ENCODE measurements at regions not wholly inside any gene's neighbourhood (a gene's known extent, or its start where the extent isn't known, plus 50 kb on each side); places are given as distances from the start of the nearest gene placed in this dataset.

DNA sequence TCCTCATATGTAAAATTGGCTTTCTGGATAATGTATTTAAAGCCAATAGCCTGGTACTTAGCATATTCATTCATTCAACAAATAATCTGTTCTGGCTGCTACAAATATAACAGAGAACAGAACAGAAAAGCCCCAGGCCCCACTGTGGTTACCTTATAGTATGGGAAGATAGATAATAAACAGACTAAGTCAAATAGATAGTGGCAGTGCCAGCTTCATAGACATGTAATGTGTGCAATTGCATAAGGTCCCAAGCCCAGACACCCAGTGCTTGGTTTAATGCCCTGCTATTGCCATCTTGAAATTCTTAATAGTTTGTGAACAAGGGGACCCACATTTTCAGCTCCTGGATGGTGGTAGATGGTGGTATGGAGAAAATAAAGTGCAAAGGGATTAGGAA is 320.2 kb upstream of the USP15 start:
- TF ChIP-seq, protein P1, sequence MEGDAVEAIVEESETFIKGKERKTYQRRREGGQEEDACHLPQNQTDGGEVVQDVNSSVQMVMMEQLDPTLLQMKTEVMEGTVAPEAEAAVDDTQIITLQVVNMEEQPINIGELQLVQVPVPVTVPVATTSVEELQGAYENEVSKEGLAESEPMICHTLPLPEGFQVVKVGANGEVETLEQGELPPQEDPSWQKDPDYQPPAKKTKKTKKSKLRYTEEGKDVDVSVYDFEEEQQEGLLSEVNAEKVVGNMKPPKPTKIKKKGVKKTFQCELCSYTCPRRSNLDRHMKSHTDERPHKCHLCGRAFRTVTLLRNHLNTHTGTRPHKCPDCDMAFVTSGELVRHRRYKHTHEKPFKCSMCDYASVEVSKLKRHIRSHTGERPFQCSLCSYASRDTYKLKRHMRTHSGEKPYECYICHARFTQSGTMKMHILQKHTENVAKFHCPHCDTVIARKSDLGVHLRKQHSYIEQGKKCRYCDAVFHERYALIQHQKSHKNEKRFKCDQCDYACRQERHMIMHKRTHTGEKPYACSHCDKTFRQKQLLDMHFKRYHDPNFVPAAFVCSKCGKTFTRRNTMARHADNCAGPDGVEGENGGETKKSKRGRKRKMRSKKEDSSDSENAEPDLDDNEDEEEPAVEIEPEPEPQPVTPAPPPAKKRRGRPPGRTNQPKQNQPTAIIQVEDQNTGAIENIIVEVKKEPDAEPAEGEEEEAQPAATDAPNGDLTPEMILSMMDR (conservative IDR thresholded peaks at IDR 0.05; ENCODE audit: low read length) = no peak
- no peak overlapping the region for H3K4me3 ChIP-seq (ENCODE audit: low read length)
- no peak for DNase-seq (ENCODE audit: low read depth)

DNA sequence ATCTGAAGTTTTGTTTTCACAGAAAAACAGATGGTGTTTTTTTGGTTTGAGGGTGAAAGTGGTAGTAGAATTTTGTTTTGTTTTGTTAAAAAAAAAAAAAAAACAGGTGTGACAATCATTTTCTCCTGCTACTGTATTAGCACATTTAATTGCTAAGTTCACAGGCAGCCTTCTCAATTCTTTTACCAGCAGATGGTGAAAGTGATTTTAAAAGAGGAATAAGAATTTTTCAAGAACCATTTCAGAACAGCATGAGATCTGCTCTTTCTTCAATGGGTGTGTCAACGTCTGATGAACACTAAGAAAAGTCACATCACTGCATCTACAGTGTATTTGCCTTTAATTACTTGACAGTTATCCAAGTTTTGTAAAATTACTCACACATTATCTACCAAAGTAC is 303.7 kb upstream of the USP15 start:
- DNase-seq (ENCODE audit: low read depth) = no peak
- no peak overlapping the region for H3K4me3 ChIP-seq (ENCODE audit: low read length)
- TF ChIP-seq, protein P1 (conservative IDR thresholded peaks at IDR 0.05; ENCODE audit: low read length) = no peak

DNA sequence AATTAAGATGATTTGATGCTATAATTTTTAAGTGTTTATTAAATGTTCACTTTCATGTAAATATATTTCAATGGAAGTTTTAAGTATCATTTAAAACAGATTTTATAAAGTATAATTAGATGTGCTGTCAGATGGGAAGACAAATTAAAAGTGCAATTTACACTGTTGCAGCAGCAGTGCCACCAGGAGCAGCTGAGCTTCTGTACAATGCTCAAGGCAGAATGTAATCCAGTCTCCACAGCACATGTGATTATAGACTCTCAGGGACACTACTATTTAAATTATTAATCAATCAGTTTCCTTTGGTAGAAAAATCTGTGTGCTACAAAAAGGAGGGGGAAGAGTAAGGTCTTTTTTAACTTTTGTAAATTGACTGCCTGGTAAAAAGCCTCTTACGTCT is 285.7 kb upstream of the USP15 start:
- no peak overlapping the region for H3K4me3 ChIP-seq (ENCODE audit: low read length)
- TF ChIP-seq, protein P1 (conservative IDR thresholded peaks at IDR 0.05; ENCODE audit: low read length) = no peak
- DNase-seq (ENCODE audit: low read depth) = no peak

DNA sequence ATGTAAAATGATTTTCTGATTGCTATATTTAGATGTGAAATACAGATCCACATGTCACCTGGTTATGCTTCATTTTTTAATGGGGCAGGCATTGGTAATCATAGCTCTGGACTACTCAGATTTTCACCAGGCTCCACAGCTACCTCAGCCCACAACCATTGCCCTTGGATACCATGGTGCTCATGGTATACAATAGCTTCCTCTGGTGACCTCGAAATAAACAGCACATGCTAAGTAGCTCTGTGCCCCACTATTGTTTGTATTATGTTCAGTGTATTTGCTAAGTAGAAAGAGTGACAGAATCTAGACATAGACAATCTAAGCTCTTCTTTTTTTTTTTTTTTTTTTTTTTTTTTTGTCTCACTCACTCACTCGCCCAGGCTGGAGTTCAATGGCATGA is 274.4 kb upstream of the USP15 start:
- no peak for DNase-seq (ENCODE audit: low read depth)
- no peak overlapping the region for H3K4me3 ChIP-seq (ENCODE audit: low read length)
- TF ChIP-seq, protein P1 (conservative IDR thresholded peaks at IDR 0.05; ENCODE audit: low read length) = no peak

DNA sequence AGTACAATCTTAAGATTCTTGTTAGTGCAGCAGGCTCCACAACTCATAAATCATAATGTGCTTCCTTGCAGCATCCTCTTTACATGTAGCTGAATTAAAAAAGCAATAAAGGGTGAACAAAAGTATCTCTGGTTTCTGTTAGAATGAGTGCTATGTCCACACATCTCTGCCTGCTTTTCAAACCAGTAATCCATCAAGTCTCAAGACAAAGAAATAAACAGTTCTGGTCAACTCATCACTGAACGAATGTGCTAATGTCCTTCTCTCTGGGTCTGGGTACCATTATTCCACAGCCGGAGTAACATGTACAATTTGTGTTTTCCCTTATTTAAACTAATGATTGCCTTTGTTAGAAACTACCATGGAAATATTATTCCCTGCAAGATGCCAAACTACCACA is 273.0 kb upstream of the USP15 start:
- no peak overlapping the region for H3K4me3 ChIP-seq (ENCODE audit: low read length)
- TF ChIP-seq, protein P1 (conservative IDR thresholded peaks at IDR 0.05; ENCODE audit: low read length) = no peak
- no peak for DNase-seq (ENCODE audit: low read depth)

DNA sequence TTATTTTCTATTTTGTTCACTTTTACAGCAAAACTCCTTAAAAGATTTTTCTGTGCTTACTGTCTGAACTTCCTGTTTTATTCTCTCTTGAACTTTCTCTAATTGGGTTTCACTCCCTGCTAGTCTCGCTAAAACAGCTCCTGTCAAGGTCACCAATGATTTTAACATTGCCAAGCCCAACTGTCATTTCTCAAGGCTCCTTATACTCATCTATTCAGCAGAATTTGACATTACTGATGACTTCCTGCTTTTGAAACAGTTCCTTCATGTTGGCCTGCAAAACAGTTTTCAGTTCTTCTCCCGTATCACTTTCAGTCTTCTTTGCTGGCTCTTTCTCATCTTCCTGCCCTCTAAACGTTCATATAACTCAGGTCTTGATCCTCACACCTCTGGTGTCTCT is 268.5 kb upstream of the USP15 start:
- TF ChIP-seq, protein P1 (conservative IDR thresholded peaks at IDR 0.05; ENCODE audit: low read length) = no peak
- DNase-seq (ENCODE audit: low read depth) = no peak
- no peak overlapping the region for H3K4me3 ChIP-seq (ENCODE audit: low read length)

DNA sequence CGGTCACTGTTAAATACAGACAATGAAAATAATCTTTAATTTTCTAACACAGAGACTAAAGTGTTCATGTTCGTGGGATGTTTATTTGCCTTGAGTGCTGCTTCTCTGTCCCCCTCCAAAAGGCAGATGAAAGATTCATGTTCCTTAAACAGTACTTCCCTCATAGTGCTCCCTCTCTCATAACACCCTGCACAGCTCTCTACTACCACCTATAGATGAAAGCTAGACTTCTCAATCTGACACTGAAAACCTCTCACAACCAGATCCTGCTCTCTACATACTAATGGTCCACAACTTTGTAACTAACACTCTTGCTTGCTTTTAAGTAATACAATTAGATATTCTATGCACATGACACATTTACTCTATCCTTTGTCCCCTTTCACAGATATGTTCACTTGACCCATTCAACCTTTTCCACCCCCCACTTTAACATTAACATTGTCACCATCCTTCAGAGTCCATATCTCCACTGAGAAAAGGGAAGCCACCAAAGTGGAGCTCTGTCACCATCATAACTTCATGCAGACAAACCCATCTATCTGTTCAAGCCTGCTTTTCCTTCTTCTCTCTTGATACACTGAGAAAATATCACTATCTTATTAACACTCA is 266.4 kb upstream of the USP15 start:
- H3K4me3 ChIP-seq (ENCODE audit: low read length) = no peak overlapping the region
- DNase-seq (ENCODE audit: low read depth) = peak; percentile 16
- TF ChIP-seq, protein P1 (conservative IDR thresholded peaks at IDR 0.05; ENCODE audit: low read length) = peak; percentile 75
